ENCODE measurements at regions not wholly inside any gene's neighbourhood (a gene's known extent, or its start where the extent isn't known, plus 50 kb on each side); places are given as distances from the start of the nearest gene placed in this dataset.

GRCh38 chr14:98182393-98183055, 1089.5 kb downstream of the BCL11B start:
- DNase-seq, result peak; percentile 34

- DNase-seq, result no peak
These were observed 1088.4 kb downstream of the BCL11B start for GRCh38 chr14:98183556-98183955.

DNA sequence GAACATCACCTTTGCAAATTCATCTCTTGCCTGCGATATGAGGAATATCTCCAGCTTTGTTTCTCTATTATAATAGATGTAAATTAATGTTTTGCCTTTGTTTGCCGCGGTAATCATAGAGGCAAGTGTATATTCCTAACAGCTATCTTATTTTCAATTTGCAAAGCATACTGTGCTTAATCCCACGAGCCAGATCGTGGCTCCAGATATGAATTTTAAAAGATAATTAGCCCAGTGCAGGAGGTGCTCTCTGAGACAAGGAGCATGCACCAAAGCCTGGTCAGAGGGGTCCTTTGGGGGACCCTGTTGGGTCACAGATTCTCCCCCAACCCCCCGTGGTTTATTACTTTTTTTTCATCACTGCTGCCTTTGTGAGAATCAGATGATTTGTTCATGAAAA, 1087.5 kb downstream of the BCL11B start:
- no peak for DNase-seq

DNA sequence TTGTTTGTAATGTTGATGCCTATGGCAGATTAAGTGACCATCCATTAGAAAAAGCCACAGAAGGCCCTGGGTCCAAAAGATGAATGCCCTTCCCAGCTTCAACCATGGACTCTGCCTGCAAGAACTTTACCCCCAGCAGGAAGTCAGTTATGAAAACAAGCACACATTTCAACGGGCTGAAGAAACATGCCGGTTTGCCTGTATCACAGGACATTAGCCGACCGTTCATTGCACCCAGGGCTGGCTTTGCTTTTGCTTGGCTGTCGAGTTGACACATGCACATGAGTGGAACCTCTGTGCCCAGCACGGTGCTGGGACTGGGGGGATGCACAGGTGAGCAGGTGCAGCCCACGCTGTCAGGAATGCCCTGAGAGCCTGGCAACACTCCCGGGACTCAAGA, 1087.0 kb downstream of the BCL11B start:
- DNase-seq, result no peak

DNA sequence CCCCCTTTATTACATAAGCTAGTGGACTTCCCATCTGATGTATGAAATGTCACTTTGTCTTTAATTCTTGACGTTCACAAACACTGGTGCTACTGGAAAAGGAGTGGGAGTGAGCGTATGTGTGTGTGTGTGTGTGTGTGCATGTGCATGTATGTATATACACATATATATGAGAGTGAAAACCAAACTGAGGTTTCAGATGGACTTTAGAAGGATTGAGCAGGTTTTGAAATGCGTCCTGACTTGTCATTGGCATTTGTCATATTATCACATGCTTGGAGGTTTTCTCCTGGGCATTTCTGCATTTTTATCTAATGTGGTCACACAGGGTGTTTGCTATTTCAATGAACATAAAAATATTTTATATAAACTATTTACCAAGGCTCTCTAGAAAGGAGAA, 1085.9 kb downstream of the BCL11B start:
- DNase-seq, result no peak

- DNase-seq, result no peak
These were observed 1084.7 kb downstream of the BCL11B start for GRCh38 chr14:98187281-98187680.

GRCh38 chr14:98189062-98189461, 1082.9 kb downstream of the BCL11B start:
- DNase-seq, result no peak

DNA sequence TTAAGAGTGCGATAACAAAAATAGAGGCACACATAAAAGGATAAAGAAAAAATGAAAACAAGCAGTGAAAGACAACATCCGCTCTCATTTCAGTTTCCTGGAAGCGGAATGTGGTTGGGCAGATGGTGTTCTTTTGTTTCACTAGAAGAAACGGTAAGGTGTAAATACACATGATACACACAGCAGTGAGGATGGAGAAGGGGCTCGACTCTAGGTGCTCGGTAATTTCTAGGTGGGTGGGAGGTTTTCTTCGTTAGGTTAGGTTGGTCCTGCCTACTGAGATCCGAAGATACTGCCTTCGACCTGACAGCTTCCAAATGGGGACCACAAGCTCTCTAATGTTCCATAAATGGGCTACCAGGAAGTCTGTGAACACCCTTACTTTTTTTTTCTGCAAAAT, 1082.5 kb downstream of the BCL11B start:
- no peak for DNase-seq

DNA sequence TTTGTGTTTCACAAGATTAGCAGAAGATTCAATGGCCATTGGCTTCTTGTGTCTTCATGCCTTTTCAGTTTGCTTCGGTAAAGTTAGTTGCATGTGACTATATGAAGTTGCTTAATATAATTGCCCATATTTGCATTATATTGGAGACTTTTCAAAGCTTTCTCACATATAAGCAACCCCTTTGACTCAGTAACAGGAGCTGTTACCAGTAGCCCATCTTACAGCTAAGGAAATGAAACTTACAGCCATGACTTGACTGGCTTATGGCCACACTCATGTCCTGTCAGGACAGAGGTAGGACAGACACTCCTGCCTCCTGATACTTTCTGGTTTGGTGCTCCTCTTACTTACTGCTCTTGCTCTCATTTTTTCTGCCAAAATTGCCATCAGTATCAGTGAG, 1082.1 kb downstream of the BCL11B start:
- no peak for DNase-seq

DNA sequence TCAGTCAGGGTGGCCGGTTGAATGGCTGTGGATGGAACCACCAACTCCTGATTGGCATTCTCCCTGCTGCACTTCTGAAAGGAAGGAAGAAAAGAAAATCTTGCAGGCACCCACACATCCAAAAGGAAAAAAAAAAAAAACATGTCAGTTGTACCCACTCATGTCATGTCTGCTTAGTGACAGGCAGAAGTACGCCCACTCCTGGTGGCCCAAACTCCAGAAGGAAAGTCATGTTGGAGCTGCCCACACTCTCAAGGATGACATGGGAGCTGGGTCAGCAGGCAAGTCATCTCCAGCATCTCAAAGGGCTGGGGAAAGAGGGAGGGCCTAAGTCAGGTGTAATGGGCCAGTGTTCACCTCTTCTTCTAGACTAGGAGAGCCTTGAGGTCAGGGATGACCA, 1079.1 kb downstream of the BCL11B start:
- no peak for DNase-seq

DNA sequence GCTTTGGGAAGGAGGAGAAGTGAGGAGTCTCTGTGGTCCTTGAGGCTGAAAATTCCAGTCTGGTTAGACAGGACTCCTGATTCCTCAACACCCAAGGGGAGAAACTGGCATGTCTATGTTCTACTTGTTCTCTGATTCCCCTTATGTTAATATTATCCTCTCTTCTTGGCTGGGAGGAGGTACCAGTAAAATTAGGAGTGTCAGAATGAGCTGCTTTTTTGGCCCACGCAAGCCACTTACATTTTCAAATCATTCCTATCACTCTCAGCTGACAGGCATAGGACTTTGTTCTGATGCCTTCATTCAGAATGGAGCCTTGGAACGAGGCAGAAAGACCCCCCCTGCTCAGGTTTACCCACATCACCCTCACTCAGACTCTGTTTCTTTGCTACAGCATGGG, 1077.2 kb downstream of the BCL11B start:
- DNase-seq, result no peak

GRCh38 chr14:98195256-98195655, 1076.7 kb downstream of the BCL11B start:
- no peak for DNase-seq

- DNase-seq, result no peak
These were observed 1074.1 kb downstream of the BCL11B start for GRCh38 chr14:98197933-98198332.

- DNase-seq, result no peak
These were observed 1073.6 kb downstream of the BCL11B start for GRCh38 chr14:98198385-98198784.

DNA sequence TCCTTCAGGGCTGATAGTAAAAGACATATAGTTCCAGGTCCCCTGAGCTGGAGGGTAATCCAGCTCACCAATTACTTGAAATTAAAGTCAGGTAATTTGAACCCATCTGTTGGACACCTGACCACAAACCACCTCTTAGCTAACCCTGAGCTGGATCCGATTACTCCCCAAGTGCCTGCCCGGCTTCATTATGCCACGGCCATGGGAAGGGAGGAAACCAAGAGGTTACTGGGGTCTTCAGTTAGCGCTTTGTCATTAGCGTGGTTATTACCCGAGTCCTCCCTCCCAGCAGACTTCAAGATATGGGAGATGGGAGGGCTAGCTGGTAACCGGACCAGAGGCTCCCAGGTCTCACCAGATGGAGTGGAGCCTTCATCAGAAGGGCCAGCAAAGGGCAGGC, 1071.4 kb downstream of the BCL11B start:
- DNase-seq, result no peak

- no peak for DNase-seq
These were observed 1068.6 kb downstream of the BCL11B start for GRCh38 chr14:98203421-98203820.

DNA sequence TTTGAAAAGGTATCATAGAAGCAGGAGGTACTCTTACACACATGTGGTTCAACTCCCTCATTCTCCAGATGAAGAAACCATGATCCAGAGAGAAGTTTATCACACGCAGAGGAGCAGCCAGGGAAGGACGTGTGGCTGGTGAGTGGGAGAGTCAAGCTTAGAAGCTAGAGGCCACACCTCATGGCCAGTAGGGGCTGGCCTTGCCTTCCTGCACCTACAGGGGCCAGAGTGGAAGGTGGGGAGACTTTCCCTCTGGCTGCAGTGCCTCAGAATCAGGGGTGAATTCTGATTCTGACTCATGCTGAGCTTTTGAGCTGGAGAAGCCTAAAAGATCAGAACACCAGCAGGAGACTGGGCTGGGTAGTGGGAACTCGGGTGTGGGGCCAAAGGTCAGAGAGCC, 1067.9 kb downstream of the BCL11B start:
- no peak for DNase-seq

- no peak for DNase-seq
These were observed 1064.6 kb downstream of the BCL11B start for GRCh38 chr14:98207415-98207814.

DNA sequence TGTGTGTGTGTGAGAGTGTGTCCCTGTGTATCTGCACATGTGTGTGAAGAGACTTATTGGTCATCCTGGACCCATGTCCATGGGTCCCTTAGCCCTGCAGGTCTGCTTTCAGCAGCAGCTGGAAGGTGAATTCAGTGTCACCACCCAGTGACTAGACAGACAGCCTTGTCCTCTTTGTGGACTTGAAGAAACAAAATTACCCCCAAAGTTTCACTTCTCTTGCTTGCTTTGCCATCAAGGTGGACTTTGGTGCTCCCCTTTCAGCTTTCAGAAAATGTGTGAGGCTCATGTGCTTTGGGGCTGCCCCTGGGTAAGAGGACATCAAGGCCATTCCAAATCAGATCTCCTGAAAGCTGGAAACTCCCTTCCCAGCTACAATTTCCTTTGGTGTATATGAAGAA, 1063.8 kb downstream of the BCL11B start:
- no peak for DNase-seq

GRCh38 chr14:98208943-98209342, 1063.1 kb downstream of the BCL11B start:
- DNase-seq, result no peak

DNA sequence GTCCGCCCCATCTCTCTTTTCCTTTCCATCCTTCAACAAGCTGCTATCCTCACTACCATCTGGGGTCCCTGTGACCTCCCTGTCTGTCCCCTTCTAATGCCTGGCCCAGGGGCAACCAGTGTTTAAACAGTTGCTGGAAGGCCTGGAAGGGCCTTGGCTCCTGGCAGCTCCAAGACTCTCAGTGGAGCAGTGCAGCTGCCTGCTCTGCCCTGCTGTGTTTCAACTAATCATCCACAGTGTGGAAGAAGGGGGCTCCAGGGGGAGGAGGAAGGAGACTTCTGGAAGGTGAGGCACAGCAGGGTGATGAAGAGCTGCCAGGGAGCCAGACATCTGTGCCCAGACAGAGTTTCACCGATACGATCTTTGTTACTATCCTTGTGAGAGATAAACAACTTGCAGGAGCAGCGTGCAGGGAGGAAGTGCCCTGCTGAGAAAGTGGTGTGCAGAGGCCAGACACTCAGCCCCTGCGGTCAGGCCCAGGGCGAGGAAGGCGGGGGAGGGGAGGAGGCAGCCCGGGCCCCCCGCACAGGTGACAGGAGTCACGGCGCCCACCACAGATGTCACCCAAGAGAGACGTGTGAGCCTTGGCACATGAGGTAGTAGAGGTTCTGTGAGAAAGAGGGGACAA, 1061.8 kb downstream of the BCL11B start:
- no peak for DNase-seq

GRCh38 chr14:98217530-98217929, 1054.5 kb downstream of the BCL11B start:
- DNase-seq, result no peak

DNA sequence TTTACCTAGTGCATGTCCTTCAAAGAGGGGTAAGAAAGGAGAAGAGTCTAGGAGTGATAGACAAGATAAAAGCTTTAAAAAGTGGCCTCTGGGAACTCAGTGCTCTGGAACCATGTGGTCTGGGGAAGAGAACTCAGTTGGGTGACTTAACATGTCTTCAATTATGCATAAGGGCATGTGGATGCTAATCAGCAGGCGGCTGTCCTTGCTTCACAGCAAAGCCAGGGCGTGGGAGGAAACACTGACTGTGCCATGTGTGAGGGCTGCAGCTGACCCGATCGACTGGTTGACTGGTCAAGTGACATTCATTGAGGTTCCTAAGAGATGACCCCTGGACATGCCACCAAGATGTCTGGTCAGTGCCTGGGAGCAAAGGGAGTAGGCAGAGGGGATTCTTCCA, 1053.8 kb downstream of the BCL11B start:
- no peak for DNase-seq

- DNase-seq, result no peak
These were observed 1052.4 kb downstream of the BCL11B start for GRCh38 chr14:98219638-98220037.

GRCh38 chr14:98223106-98223505, 1048.9 kb downstream of the BCL11B start:
- DNase-seq, result no peak

Measured in fibroblast of upper back skin (primary cell).